ENCODE measurements at regions not wholly inside any gene's neighbourhood (a gene's known extent, or its start where the extent isn't known, plus 50 kb on each side); places are given as distances from the start of the nearest gene placed in this dataset.

DNA sequence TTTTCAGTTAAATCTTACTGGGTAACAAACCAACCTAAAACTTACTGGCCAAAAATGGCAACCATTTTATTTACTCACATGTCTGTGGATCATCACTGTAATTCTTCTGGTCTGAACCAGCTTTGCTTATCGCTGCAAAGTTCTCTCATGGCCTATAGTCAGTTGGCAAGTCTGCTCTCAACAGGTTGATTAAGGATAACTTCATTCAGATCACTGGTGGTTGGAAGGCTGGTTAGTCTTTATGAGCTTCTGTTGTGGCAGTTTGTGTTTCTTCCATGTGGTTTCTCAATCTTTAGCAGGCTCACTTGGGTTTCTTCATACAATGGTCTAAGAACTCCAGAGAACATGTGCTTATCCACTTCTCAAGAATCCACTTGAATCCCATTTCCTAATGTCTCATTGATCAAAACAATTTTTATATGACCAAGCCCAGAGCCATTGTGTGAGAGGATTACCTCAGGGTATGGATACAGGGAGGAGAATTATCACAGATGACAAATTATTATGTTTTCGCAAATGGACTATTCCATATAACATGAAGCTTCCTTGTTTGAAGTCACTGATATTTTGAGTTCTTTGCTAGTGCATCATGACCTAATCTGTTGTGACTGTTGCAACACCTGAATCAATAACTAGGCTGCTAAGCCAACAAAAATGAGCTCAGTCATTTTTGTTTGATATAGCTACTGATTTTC, 155.4 kb upstream of the BMP2 start:
- no peak for DNase-seq

DNA sequence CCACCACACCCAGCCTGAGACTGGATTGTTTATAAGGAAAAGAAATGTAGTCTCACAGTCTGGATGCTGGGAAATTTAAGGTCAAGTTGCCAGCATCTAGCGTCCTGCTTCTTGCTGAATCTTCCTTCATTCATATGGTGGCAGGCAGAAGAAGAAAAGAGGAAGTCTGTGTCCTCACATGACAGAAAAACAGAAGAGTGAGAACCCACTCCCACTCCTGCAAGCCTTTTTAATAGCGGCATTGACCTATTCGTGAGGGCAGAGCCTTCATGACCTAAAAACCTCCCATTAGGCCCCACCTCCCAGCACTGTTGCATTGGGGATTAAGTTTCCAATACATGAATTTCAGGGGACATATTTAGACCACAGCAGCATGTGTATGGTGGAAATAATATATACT, 160.8 kb upstream of the BMP2 start:
- DNase-seq: no peak

DNA sequence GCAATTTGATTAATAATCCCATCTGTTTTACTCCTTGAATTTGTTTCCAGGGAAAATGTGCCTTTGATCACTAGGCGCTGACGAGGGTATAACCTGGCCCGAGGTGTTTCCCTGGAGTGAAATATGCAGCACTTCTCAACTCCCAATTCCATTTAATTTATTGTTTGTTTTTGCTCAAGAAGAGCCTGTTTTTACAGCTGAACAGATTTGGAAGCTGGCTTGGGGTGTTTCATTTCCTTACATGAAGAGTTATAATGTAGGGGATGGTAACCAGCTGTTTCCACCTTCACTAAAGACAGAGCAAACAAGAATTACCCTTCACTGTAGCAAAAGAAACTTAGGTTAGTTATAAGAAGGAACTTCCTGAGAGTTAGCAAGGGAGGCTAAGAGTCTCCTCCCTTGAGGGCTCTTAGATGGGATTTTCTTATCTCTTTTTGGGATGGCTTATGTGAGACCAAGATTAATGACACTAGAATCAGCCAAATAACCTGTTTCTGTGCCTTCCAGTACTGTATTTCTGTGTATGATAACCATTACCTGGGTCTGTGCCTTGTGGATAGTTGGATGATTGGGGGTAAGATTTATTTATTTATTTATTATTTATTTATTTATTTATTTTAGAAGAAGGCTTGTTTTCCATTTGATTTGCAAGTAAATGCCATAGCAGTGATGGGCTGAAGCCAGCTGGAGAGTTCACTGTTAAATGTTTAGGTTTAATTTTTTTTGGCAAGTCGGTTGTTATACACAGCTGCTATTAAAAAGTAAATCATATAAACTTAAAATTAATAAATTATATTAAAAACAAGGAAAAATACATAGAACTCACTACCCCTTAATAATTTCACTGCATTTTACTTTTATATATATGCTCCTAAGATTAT, 162.2 kb upstream of the BMP2 start:
- DNase-seq: no peak

GRCh38 chr20:6604179-6604578, 163.3 kb upstream of the BMP2 start:
- no peak for DNase-seq

- no peak for DNase-seq
These were observed 167.4 kb upstream of the BMP2 start for GRCh38 chr20:6599876-6600735.

GRCh38 chr20:6595704-6596103, 171.8 kb upstream of the BMP2 start:
- no peak for DNase-seq

- DNase-seq: no peak
These were observed 176.4 kb upstream of the BMP2 start for GRCh38 chr20:6590891-6591637.

- DNase-seq: no peak
These were observed 179.2 kb upstream of the BMP2 start for GRCh38 chr20:6588296-6588695.

DNA sequence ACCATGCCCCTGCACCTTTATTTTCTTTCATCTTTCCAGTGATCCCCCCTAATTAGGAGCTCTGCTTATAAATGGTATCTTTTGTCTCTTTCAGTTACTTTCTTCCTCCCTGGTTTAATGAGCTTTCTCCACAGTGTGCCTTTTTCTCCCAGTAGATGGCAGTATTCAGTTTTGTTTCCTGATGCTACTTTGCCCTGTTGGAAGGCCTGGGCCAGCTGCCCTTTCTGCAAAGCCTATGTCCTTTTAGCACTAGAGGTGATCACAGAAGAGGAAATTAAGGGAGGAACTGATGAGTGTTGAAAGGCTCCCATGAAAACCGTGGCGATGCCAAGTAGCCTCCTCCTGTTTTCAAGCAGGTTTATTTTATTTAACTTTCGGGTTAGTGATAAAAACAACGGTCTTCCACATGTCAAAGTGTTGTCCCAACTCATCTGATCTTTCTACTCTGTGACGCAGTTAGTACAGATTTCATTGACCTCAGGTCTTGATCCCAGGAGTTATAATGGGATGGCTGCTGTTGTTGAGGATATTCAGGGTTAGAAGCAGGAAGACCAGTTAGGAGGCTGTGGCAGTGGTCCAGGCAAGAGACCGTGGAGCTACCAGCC, 184.2 kb upstream of the BMP2 start:
- DNase-seq: no peak

DNA sequence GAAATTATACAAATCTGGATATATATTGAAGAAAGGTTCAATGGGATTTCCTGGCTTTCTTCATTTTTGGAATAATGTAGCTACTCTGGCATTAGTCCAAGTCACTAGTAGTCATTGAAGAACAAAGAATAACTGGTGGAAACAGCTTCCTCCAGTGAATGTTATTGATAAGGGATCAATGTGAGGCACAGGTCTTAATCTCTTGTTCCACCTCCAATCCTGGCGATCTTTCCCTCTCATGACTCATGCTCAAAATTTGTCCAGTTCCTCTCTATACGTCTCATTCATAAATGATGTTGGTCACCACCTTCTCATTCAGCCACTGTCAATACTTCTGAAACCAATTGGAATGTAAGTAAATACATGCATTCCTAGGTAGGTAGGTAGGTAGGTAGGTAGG, 185.0 kb upstream of the BMP2 start:
- no peak for DNase-seq

DNA sequence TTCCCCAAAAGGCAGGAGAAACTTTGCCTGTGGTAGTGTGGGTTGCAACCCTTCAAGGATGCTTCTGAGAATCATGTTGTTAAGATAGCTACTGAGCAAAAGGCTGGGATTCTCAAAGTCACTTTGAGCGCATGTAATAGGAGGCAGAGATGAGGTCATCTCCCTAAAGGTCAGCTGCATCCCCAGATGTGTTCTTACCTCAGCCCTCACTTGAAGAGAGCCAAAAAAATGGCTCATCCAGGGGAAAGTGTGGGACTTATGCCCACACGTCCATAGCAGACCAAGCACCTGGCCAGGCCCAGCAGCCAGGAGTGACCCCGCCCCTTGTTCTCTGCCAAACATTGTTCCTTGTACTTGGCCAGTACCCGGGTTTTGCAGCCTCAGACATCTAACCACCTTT, 187.0 kb upstream of the BMP2 start:
- DNase-seq: no peak

DNA sequence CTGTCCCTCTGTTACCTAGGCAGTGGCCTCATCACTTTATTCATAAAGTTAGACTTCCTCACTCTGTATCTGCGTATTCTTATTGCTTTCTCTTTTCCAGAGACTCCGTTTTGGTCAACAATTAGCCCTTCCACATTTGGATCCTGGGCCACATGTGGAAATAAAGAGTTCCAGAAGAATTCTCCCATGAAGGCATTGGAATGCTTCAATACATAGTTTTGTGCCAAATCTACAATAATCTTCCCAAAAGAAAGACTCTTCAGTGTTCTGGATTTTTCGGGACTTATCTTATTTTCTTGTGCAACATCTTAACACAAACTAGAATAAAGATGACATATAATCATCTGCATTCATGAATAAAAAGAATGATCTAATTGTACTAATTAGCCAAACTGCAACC, 187.7 kb upstream of the BMP2 start:
- no peak for DNase-seq

- DNase-seq: no peak
These were observed 188.1 kb upstream of the BMP2 start for GRCh38 chr20:6579417-6579816.

GRCh38 chr20:6577451-6577850, 190.0 kb upstream of the BMP2 start:
- no peak for DNase-seq

GRCh38 chr20:6576726-6577125, 190.8 kb upstream of the BMP2 start:
- DNase-seq: no peak

DNA sequence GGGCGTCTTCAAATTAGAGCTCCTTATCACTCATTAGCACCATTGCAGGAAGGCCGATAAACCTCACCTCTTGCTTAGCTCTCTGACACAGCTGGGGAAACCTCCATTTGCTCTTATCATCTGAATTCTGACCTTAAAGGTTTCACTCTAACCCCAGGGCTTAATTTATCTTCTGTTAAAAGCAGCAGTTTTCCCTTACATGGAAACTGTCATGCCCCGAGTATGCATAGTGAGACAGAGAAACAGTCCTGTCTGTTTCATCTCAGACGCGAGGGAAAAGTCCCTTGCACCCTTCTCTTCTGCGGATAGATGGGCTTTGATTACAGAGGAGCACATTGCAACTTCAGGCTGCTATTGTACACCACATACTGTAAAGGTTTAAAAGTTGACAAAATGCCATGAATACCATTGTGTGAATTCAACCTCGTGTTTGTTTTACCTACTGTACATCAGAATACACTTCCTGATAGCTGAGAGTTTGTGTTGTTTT, 191.5 kb upstream of the BMP2 start:
- no peak for DNase-seq

DNA sequence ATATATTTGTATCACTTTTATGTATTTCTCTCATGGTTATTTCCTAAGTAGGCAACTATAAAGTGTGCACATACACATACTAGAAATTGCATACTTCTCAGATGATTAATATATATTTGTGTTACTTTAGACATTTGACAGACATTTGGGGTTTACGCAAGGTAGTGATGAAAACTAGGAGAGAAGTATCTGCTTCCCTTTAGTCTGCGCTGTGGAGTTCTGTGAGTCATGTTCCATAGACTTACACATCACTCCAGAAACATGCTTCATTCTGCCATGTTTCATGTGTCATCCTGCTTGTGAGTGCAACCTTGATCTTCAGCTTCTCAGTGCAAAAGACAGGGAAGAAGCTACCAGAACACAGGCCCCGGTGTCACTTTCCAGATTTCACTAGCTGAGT, 200.7 kb upstream of the BMP2 start:
- DNase-seq: no peak

DNA sequence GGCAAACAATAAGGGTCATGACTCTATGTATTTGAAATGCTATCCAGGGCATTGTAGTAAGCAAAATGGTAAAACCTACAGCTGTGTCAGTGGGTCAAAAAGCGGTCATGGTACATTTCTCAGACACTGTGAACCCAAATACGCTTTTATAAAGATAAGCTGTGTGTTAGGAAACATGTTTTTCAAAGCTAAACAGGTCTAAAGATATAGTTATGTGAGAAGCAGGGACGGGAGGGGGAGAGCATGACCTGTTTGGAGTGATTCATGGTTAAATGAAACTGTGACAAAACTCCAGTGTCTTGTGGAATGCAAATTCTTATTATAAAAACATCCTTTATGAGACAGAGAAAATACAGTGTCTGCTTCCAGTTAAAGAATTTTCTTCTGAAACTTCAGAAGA, 205.4 kb upstream of the BMP2 start:
- DNase-seq: no peak

- DNase-seq: no peak
These were observed 206.5 kb upstream of the BMP2 start for GRCh38 chr20:6560978-6561377.

DNA sequence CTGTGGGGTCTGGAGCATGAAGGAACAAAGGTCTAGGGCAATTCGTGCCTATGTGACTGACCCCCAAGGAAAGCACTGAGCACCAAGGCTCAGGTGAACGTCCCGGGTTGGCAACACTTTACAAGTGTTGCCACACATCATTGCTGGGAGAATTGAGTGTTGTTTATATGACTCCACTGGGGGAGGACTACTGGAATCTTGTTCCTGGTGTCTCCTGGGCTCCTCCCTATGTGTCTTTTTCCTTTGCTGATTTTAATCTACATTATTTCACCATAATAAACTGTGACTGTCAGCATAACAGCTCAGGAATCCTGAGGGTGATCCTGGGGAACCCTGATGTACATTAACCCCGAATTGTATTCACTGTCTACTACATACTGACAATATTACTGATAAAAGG, 207.7 kb upstream of the BMP2 start:
- no peak for DNase-seq

GRCh38 chr20:6558341-6558740, 209.1 kb upstream of the BMP2 start:
- no peak for DNase-seq

Measured in CD4-positive, alpha-beta T cell treated with Interleukin-21 for 1 hour (primary cell).